ENCODE measurements at regions not wholly inside any gene's neighbourhood (a gene's known extent, or its start where the extent isn't known, plus 50 kb on each side); places are given as distances from the start of the nearest gene placed in this dataset.

- DNase-seq = no peak
Measured at GRCh38 chr3:40997711-40998519, 201.4 kb upstream of the CTNNB1 start.

- DNase-seq = no peak
Measured at GRCh38 chr3:40999682-41000081, 199.6 kb upstream of the CTNNB1 start.

- no peak for DNase-seq
Measured at GRCh38 chr3:41000471-41000870, 198.8 kb upstream of the CTNNB1 start.

DNA sequence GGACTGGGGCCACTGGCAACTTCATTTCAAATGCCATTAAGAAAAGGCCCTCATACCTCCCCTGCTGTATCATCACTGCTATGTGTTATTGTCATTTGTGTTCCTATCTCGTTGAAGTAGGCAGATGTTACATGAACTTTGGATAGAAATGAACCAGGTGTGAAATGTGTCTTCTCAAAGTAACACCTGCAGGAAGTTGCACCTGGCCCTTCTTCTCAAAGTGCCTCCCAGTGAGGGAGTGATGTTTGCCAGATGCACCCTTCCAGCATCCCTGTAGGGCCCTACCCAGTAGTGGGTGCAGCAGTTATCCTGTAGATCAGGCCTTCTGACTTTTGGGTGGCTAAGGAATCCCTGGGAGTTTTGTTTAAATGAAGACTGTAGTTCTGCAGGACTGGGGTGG, 197.7 kb upstream of the CTNNB1 start:
- DNase-seq = no peak

DNA sequence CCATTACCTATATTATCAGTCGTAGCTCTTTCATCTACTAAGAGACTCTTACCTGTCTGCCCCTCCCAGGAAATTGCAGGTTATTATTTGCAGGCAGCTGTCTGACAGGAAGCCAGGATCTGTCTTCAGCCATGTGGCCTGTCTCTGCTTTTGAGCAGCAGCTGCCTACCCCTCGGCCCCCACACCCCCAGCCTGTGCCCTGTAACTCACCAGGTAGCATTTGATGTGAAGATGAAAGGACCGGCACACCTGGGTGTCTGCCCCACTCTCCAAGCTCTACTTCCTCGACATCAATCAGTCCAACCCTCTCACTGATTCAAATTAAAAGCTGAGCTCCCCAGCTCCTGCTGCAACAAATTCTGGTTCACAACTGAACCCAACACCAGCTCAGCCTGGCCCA, 197.2 kb upstream of the CTNNB1 start:
- no peak for DNase-seq

DNA sequence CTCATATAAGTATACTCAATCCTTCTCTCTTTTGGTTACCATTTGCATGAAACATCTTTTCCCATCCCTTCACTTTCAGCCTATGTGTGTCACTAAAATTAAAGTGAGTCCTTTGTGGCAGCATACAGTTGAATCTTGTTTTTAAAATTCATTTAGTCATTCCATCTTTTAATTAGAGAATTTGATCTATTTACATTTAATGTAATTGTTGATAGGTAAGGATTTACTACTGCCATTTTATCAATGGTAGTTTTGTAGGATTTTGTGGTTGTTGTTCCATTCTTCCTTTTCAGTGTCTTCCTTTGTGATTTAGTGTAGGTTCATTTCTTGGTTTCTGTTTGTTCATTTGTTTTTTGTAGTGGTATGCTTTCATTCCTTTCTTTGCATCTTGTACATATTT, 191.9 kb upstream of the CTNNB1 start:
- DNase-seq = no peak

DNA sequence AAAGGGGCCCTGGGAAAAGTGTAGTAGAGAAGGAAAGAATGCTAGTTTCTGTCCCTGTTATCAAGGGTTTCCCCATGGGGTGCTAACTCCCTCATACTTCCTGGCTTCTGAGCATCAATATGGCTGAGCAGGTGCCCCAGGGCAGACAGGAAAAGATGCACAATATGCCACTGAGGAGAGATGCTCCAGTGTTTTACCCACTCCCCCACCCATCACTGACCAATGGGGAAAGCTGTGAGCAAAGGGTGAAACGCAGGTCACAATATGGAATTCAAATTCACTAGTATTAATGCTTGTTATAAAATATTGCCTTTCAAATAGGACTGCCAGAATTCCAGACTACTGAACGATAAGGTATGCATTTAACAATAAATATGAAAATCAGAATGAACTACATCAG, 187.5 kb upstream of the CTNNB1 start:
- DNase-seq = no peak

GRCh38 chr3:41018855-41019254, 180.4 kb upstream of the CTNNB1 start:
- no peak for DNase-seq

DNA sequence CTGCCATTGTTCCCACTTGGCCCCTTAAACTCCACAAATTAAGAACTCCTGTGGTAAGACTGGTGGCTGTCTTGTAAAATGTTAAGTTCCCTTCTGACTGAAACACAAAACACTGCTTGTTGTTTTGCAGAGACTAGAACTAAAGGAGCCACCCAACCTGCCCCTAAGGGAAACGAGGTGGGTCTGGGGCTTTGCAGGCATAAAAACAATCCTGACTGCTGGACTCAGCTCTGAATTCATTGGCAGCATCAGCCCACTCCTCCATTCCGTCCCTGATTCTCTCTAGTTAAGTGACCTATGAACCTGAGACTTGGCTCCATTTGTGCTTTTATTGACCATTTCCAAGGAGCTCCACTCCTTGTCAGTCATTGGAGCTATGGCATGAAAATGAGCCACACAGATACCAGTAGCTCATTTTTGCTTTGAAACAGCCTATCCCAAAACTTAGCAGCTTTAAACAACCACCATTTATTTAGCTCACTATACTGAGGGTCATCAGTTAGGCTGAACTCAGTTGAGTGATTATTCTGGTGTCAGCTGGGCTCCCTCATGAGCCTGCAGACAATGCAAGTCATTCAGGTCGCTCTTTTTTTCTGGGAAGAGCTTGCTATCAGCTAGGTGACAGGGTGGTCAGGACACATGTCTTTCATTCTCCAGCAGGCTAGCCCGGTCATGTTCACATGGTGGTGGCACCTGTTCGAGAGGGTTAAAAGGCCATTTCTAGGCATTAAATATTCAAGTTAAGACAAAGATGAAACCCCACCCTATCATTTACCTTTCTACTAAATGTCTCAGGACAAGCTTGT, 175.1 kb upstream of the CTNNB1 start:
- peak; percentile 17 for DNase-seq

- peak; percentile 87 for DNase-seq
Measured at GRCh38 chr3:41026394-41027177, 172.7 kb upstream of the CTNNB1 start.

GRCh38 chr3:41029356-41029755, 169.9 kb upstream of the CTNNB1 start:
- DNase-seq = no peak

DNA sequence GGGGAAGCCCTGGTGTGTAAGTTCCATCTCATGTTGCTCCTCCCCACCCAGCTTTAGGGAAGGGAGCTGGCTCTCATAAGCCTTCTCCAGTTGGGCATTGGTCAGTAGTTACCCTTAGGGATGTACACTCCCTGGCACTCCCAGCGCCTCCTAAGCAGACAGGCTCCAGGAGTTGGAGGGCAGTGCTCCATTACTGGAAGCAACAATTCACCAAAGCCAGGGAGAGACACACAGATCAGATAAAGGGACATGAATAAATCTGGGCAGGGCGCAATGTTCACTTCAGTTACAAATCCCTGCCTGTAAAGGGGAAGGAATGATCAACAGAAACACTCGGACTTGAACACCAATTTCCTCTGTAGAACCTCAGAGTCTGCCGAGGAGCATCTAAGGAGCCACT, 169.1 kb upstream of the CTNNB1 start:
- no peak for DNase-seq

GRCh38 chr3:41031401-41031800, 167.9 kb upstream of the CTNNB1 start:
- DNase-seq = peak; percentile 20

GRCh38 chr3:41033956-41034519, 165.3 kb upstream of the CTNNB1 start:
- DNase-seq = no peak

GRCh38 chr3:41035456-41036022, 163.8 kb upstream of the CTNNB1 start:
- DNase-seq = no peak

DNA sequence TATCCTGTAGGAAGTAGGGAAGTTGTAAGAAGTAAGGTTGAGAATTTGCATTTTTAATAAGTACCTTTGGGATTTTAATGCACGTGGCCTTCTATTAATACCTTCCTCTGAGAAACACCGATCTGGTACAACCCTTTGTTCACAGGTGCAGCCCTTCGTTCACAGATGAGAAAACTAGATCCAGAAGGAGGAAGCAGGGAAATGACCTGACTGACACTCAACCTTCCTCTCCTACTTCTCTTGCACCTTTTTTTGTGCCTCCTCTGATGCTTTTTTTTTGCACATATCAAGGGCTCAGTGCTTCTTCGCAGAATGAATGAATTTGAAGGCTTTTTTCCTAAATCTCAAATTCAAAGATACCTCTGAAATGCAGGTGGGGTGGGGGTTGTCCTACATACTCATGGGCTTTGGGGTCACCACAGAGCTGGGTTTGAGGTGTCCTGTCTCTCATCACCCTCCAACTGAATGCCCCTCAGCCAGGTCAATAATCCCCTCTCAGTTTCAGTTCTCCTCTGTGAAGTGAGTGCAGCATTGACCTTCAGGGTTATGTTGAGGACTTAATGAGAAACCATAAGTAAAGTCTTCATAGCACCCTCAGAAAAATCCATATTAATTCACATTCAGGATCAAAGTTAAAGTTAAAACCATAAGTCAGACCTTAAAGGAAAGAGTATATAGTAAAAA, 161.5 kb upstream of the CTNNB1 start:
- no peak for DNase-seq

DNA sequence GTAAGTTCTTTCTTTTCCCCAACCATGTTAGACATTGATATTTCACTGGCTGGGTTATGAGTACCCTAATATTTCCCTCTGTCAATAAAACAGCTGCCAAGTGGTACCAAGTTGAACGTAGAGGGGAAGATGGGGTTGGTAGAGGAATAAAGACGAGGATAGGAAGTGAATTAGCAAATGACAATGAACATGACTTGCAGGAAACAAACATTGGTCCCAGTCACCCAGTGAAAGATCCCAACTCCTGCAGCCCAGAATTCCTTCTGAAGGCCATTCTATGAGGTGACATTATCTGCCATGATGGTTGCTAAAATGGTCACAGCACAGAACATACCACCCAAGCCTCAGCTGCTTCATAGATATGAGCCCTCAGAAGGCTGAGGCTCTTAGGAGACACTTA, 159.0 kb upstream of the CTNNB1 start:
- no peak for DNase-seq

DNA sequence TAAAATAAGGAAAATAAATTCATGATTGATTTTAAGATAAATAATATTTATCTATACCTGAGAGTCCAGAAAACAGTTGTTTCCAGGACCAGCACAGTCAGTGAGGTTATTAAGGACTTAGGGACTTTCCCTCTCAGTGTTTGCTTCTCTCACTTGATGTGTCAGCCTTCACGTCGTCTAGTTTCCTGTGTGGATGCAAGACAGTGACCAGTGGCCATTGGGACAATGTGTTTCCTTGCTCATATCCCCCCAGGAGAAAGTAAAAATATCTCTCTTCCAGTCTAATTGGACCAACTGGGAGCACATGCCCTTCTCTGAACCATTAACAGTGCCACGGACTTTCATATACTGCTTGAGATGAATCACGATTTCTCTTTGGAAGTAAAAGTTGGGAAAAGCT, 157.8 kb upstream of the CTNNB1 start:
- DNase-seq = no peak

DNA sequence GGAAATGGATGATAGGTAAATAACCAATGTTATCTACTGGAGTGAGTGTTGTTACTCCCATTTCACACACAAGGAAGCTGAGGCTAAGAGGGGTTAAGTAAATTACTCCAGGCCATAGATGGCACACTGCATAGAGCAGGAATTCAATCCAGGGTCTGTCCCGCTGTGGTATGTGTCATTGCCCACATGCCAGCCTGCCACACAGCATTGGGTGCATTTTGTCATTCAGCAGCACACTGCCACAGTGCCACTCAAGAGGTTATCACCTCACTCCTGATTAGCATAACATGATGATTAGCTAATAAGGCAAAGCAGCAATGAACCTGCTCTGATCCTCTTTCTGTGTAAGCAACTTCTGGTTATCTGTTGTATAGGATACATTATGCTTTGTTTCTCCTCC, 157.4 kb upstream of the CTNNB1 start:
- no peak for DNase-seq

DNA sequence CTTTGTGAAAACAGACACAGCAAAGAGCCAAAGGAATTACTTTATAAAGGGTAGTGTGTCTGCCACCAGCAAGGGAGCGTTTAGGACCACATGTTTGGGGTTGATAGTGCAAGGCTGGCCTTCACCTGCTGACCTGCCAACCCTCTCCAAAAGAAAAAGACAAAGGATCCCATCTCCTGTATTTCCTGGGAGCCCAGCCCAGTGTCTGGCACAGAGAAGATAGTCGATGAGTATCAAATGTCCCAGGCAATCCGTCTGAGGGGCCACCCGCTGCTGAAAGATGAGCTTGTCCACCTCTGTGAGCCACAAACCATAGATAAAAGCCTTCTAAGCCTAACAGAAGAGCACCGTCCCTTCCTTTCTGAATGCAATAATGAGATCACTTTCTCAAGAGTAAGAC, 154.8 kb upstream of the CTNNB1 start:
- no peak for DNase-seq

- no peak for DNase-seq
Measured at GRCh38 chr3:41045491-41045890, 153.8 kb upstream of the CTNNB1 start.

DNA sequence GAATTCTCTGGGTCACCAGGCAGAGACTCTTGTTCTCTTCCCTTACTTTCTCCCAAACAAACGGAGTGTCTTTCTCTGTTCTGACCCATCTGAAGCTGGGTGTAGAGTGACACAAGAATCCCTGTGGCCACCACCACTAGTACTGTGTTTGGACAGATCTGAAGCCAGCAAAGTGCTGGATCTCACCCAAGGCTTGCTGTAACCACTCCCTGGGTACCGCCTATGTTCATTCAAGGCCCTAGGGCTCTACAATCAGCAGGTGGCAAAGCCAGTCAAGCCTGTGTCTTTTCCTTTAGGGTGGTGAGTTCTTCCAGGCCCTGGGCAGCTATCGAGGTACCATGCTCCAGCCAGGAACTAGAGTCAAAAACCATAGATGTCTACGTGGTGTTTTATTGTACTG, 149.2 kb upstream of the CTNNB1 start:
- DNase-seq = no peak
